ENCODE measurements at regions not wholly inside any gene's neighbourhood (a gene's known extent, or its start where the extent isn't known, plus 50 kb on each side); places are given as distances from the start of the nearest gene placed in this dataset.

DNA sequence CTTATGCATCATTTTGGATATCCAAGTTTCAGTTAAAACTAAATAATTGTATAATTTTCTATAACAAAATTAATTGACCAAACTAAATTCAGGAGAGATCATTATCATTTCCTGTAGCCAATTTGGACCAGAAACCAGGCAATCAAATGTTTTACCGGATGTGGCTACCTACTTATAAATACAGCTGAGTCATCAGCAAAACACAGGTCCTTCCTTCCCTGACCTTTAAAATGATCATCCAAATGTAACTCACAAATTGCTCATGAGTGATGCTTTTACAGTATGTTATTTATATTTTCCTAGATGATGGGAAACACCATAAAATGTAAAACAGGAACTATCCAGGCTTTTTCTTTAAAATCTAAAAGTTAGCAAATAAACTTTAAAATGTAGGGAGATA lies 133.7 kb downstream of the CBLN2 start:
- TF ChIP-seq, protein P1, sequence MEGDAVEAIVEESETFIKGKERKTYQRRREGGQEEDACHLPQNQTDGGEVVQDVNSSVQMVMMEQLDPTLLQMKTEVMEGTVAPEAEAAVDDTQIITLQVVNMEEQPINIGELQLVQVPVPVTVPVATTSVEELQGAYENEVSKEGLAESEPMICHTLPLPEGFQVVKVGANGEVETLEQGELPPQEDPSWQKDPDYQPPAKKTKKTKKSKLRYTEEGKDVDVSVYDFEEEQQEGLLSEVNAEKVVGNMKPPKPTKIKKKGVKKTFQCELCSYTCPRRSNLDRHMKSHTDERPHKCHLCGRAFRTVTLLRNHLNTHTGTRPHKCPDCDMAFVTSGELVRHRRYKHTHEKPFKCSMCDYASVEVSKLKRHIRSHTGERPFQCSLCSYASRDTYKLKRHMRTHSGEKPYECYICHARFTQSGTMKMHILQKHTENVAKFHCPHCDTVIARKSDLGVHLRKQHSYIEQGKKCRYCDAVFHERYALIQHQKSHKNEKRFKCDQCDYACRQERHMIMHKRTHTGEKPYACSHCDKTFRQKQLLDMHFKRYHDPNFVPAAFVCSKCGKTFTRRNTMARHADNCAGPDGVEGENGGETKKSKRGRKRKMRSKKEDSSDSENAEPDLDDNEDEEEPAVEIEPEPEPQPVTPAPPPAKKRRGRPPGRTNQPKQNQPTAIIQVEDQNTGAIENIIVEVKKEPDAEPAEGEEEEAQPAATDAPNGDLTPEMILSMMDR (IDR thresholded peaks at IDR 0.05; ENCODE audit: insufficient read depth, low read depth, low read length), result no peak
- DNase-seq (ENCODE audit: low read depth), result peak; percentile 25
- H3K4me3 ChIP-seq (ENCODE audit: low read depth, low read length), result no peak overlapping the region

DNA sequence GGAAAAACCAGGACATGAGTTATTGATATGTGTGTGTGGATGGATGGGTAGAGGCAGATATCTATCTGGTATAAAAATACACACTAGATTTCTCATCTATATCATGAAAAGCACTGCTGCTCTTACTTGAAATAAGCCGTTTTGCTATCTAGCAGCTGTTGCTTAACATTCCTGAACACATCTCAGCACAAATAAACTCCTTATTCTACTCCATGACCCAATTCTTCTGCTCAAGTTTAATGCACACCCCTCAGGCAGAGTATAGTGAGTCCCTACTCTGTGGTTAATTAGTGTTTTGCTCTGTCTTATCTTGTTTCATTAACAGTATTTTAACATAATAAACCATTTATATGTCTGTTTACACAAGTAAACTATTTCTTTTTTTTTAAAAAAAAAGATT lies 134.2 kb downstream of the CBLN2 start:
- no peak overlapping the region for H3K4me3 ChIP-seq (ENCODE audit: low read depth, low read length)
- TF ChIP-seq, protein P1 (IDR thresholded peaks at IDR 0.05; ENCODE audit: insufficient read depth, low read depth, low read length), result no peak
- peak; percentile 13 for DNase-seq (ENCODE audit: low read depth)

DNA sequence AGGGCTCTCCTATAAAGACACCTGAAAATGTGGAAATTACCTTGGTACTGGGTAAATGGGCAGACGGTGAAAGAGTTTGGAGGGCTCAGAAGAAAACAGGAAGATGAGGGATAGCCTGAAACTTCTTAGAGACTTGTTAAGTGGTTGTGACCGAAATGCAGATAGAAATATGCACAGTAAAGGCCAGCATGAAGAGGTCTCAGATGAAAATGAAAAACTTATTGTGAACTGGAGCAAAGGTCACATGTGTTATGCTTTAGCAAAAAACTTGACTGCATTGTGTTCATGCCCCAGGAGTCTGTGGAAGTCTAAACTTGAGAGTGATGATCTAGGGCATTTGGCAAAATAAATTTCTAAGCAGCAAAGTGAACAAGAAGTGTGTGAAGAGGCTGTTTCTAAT lies 137.1 kb downstream of the CBLN2 start:
- no peak overlapping the region for H3K4me3 ChIP-seq (ENCODE audit: low read depth, low read length)
- no peak for DNase-seq (ENCODE audit: low read depth)
- TF ChIP-seq, protein P1 (IDR thresholded peaks at IDR 0.05; ENCODE audit: insufficient read depth, low read depth, low read length), result no peak

DNA sequence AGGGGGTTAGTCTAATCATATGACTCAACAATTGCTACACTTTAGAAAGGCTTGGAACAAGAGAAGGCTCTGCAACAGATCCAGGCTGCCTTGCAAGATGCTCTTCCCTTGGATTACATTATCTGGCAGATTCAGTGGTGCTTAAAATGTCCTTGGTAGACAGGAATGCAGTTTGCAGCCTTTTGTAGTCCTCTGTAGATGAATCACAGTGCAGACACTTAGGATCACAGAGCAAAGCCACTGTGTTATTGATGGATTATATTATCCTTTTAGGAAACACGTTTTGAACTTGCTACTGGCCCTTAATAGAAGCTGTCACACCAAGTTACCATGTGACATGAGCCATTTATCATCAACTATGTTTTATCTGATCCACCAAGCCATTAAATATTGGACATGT lies 152.2 kb downstream of the CBLN2 start:
- DNase-seq (ENCODE audit: low read depth), result no peak
- TF ChIP-seq, protein P1 (IDR thresholded peaks at IDR 0.05; ENCODE audit: insufficient read depth, low read depth, low read length), result no peak
- H3K4me3 ChIP-seq (ENCODE audit: low read depth, low read length), result no peak overlapping the region

DNA sequence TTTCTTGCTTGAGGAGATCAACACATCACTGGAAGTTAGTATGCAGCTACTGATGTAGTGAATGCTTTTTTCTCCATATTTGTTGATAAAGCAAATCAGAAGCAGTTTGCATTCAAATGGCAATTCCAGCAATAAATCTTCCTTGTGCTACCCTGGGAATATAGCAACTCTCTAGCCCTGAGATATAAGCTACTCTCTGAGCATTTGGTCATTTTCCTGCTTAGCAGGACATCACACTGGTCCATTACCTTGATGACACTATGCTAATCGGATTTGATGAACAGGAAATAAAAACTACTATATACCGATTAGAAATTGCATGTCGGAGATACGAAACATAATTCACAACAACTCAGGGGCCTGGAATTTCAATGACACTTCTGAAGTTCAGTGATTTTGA lies 152.7 kb downstream of the CBLN2 start:
- no peak overlapping the region for H3K4me3 ChIP-seq (ENCODE audit: low read depth, low read length)
- no peak for DNase-seq (ENCODE audit: low read depth)
- TF ChIP-seq, protein P1 (IDR thresholded peaks at IDR 0.05; ENCODE audit: insufficient read depth, low read depth, low read length), result no peak

DNA sequence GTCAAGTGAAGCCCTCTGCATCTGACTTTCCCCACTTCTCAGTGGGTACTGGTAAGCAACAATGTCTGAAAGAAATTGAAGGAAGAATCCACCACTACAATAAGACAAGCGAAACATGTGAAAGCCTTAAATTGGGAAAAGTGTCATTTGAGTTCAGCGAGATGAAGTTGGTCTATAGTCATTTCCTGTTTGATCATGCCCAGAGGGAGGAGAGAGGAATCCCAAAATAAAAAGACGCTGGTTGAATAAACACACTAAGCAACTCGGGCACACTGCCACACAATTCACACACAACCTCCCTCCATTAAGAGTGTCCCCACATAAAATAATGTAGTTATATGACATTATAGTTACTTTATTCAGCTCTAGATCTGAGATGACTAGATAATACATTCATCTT lies 166.1 kb downstream of the CBLN2 start:
- DNase-seq (ENCODE audit: low read depth), result no peak
- TF ChIP-seq, protein P1 (IDR thresholded peaks at IDR 0.05; ENCODE audit: insufficient read depth, low read depth, low read length), result no peak
- H3K4me3 ChIP-seq (ENCODE audit: low read depth, low read length), result no peak overlapping the region

DNA sequence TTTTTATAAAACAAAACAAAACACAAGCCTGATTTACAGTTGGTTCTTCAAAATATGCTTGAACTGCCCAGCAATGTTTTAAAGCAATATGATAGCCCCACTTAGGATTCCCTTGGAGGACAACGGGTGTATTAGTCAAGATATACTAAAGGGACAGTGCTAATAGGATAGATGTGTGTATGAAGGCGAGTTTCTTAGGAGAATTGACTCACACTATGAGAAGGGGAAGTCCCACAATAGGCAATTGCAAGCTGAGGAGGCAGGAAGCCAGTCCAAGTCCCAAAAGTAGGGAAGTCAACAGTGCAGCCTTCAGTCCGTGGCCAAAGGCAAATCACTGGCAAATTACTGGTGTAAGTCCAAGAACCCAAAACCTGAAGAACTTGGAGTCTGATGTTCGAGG lies 167.9 kb downstream of the CBLN2 start:
- TF ChIP-seq, protein P1 (IDR thresholded peaks at IDR 0.05; ENCODE audit: insufficient read depth, low read depth, low read length), result no peak
- DNase-seq (ENCODE audit: low read depth), result no peak
- no peak overlapping the region for H3K4me3 ChIP-seq (ENCODE audit: low read depth, low read length)

Measured in fibroblast of villous mesenchyme (primary cell).